Heart left ventricle (tissue), 16 donors: ENCODE measurements at regions not wholly inside any gene's neighbourhood (a gene's known extent, or its start where the extent isn't known, plus 50 kb on each side); places are given as distances from the start of the nearest gene placed in this dataset.

Experiments
- ATAC-seq, 4 donors: fragments of 200-7000 bp; cut with Tn5 transposase; one replicate each; pipeline ENCODE4 v1.9.1; 2020 to 2022; ENCODE audit warnings: moderate library complexity in 4 of 4, mild to moderate bottlenecking in 3 of 4, moderate number of reproducible peaks in 1 of 4
- DNase-seq, 5 donors: peaks; one replicate each; pipeline ENCODE4 v3.0.0-alpha.2; 2020
- H3K27ac ChIP-seq, 12 donors: fragments of 200-600 bp; sonication (generic) in 4 of 12; one replicate each; pipeline versions ENCODE4 v1.5.0 to v1.8.0; 2016 to 2022; ENCODE audit warnings: mild to moderate bottlenecking in 2 of 12
- H3K27me3 ChIP-seq, 9 donors: fragments of 200-600 bp; sonication (generic) in 2 of 9; one replicate each; pipeline versions ENCODE4 v1.5.1 to v1.8.0; 2016 to 2022; ENCODE audit warnings: mild to moderate bottlenecking in 3 of 9
- H3K36me3 ChIP-seq, 9 donors: fragments of 200-600 bp; sonication (generic) in 2 of 9; one replicate each; pipeline versions ENCODE4 v1.5.0 to v1.8.0; 2018 to 2022; ENCODE audit warnings: mild to moderate bottlenecking in 2 of 9
- H3K4me1 ChIP-seq, 12 donors: fragments of 200-600 bp; sonication (generic) in 4 of 12; one replicate each; pipeline versions ENCODE4 v1.5.0 to v1.8.0; 2016 to 2022; ENCODE audit warnings: mild to moderate bottlenecking in 3 of 12
- H3K4me3 ChIP-seq, 12 donors: fragments of 200-600 bp; sonication (generic) in 4 of 12; one replicate each; pipeline versions ENCODE4 v1.5.0 to v1.8.0; 2017 to 2022; ENCODE audit warnings: mild to moderate bottlenecking in 9 of 12, moderate library complexity in 4 of 12
- H3K9me3 ChIP-seq, 12 donors: fragments of 200-600 bp; sonication (generic) in 4 of 12; one replicate each; pipeline versions ENCODE4 v1.5.0 to v1.8.0; 2016 to 2022; ENCODE audit warnings: mild to moderate bottlenecking in 1 of 12
- POLR2A ChIP-seq, 2 donors: fragments of 450-650 bp; IDR thresholded peaks; one replicate each; pipeline ENCODE4 v1.6.1; 2017; ENCODE audit warnings: antibody characterized with exemption in 2 of 2, mild to moderate bottlenecking in 2 of 2, moderate library complexity in 2 of 2
- WGBS, 4 donors: extraction: QIAGEN DNeasy Blood & Tissue Kit in 2 of 4; methylation state at CpG; one replicate each; pipeline versions ENCODE4 v1.1.5 to v1.1.7; 2013 to 2018; 5-methylcytosine and 5-hydroxymethylcytosine counted together
- intact Hi-C, 10 donors: fragments of 100-400 bp; cut with DNase I; formaldehyde crosslinking; loops; one replicate each; pipeline versions ENCODE4 v1.11.1 to v1.14.2; 2022
- TF ChIP-seq, protein P1 (sequence below), 12 donors: fragments of 200-600 bp; sonication (generic) in 4 of 12; IDR thresholded peaks; one replicate each; pipeline versions ENCODE4 v1.5.0 to v1.8.0; 2018 to 2022; ENCODE audit warnings: antibody characterized with exemption in 12 of 12, mild to moderate bottlenecking in 5 of 12
- donor health status: ischemic (EF 13 %, LVEDD 7.1; RV severe dilation, severe dysfunction).
- donor health status: healthy with polysubstance abuse.
- donor health status: DM: no; HTN: yes; CAD: no.
- donor health status: DM: no; HTN: no; CAD: no.
- donor health status: ischemic (EF 25% LVEDD 6.9; RV normal size, moderate dysfunction).
- donor health status: ischemic (EF 25% LVEDD 5.7; RV mildly dilated, moderate dysfunction).
- donor health status: healthy.
- donor health status: DM: yes; HTN: yes; CAD: no.
- donor health status: ischemic (EF 35%, LVEDD 5.7; RV mildly dilated, moderate dysfunction).
- donor health status: nonischemic (EF 11% LVEDD 7.7; RV severe dilation, severe dysfunction).
- donor health status: DM: yes; HTN: yes; CAD: no.
- donor health status: PGD.
- donor health status: ischemic (EF 29% LVEDD 5.4; RV normal size, mild dysfunction).
- donor health status: nonischemic (EF 23%, LVEDD 6.1; RV moderate dilation, normal function).

- Histone ChIP-seq H3K4me1 (no peaks in the 10 kb centered on the region), H3K36me3 (no peaks in the 10 kb centered on the region), H3K4me3 (no peak overlapping the region), H3K27ac (no peak overlapping the region), H3K9me3 (no peaks in the 10 kb centered on the region), H3K27me3 (peaks cover 0 to 2% (median 0%) of the 10 kb centered on the region in 9 donors)
- intact Hi-C loops = no loop called here
- TF ChIP-seq, protein P1, sequence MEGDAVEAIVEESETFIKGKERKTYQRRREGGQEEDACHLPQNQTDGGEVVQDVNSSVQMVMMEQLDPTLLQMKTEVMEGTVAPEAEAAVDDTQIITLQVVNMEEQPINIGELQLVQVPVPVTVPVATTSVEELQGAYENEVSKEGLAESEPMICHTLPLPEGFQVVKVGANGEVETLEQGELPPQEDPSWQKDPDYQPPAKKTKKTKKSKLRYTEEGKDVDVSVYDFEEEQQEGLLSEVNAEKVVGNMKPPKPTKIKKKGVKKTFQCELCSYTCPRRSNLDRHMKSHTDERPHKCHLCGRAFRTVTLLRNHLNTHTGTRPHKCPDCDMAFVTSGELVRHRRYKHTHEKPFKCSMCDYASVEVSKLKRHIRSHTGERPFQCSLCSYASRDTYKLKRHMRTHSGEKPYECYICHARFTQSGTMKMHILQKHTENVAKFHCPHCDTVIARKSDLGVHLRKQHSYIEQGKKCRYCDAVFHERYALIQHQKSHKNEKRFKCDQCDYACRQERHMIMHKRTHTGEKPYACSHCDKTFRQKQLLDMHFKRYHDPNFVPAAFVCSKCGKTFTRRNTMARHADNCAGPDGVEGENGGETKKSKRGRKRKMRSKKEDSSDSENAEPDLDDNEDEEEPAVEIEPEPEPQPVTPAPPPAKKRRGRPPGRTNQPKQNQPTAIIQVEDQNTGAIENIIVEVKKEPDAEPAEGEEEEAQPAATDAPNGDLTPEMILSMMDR (IDR thresholded peaks at IDR 0.05) = no peak
- TF ChIP-seq POLR2A (IDR thresholded peaks at IDR 0.05) = no peak
- no peak for ATAC-seq
- DNase-seq = no peak
These were observed 146.7 kb upstream of the SP4 start for GRCh38 chr7:21281193-21281592.

DNA sequence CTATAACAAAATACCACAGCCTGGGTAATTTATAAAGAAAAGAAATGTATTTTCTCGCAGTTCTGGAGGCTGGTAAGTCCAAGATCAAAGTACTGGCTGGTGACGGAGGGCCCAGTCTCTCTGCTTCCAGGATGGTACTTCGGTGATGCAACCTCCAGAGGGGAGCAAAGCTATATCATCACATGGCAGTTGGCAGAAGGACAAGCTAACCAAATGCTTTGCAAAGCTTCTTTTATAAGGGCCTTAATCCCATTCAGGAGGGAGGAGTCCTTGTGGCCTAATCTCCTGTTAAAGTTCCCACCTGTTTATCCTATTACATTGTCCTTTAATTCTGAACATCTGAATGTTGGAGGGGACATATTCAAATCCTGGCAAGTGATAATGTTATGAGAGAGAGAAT is 134.1 kb upstream of the SP4 start:
- Histone ChIP-seq H3K4me1 (no peaks in the 10 kb centered on the region), H3K4me3 (no peak overlapping the region), H3K27me3 (peaks cover 0 to 4% (median 0%) of the 10 kb centered on the region in 9 donors), H3K36me3 (no peaks in the 10 kb centered on the region), H3K9me3 (no peaks in the 10 kb centered on the region), H3K27ac (no peak overlapping the region)
- DNase-seq (no peak), ATAC-seq (no peak)
- no peak for TF ChIP-seq POLR2A (IDR thresholded peaks at IDR 0.05)
- TF ChIP-seq, protein P1 (IDR thresholded peaks at IDR 0.05) = no peak
- intact Hi-C loops = no loop called here
- 84 to 93% (median 88%) methylated on average over 3 of the region's 3 CpGs for WGBS, 4 donors

DNA sequence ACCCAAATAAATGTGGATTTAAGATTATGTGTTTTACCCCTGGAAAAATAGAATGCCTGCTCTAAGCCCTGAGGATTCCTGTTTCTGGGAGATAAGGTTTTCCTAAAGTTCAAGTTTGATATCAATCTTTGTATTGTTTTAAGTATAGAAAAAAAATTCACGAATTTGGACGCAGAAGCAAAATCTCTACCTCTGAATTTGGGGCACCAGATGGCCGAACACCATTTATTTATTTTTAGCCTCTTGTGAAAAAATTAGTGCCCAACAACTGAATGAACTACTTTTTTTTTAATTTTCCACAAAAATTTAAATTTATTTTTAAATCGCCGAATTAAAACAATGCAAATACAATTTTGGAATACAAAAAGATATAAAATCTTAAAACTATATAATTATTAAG is 128.1 kb upstream of the SP4 start:
- Histone ChIP-seq H3K27ac (no peak overlapping the region), H3K4me1 (no peaks in the 10 kb centered on the region), H3K36me3 (no peaks in the 10 kb centered on the region), H3K9me3 (no peaks in the 10 kb centered on the region), H3K27me3 (peaks cover 0 to 4% (median 0%) of the 10 kb centered on the region in 9 donors), H3K4me3 (no peak overlapping the region)
- no peak for DNase-seq
- 89 to 94% (median 91%) methylated on average over 5 of the region's 5 CpGs for WGBS, 4 donors
- no peak for ATAC-seq
- no peak for TF ChIP-seq POLR2A (IDR thresholded peaks at IDR 0.05)
- TF ChIP-seq, protein P1 (IDR thresholded peaks at IDR 0.05) = no peak
- intact Hi-C loops = no loop called here

DNA sequence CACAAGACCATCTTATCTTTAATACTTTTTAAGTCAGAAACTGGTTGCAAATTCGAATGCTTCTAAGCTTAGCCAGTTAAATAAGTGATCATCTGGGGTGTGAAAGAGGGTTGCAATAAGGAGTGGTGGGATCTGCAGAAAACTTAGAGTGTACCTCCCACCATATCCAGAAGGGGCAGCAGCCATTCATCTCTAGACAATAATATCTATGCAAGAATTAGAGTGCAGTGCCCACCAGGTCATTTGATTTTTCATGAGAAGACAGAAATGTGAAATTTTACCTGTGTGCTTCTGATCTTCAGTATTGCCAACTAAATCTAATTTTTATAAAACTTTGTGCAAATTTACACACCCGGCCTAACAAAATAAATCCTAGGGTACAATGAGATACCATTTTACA is 127.2 kb upstream of the SP4 start:
- Histone ChIP-seq H3K4me3 (no peak overlapping the region), H3K27me3 (peaks cover 0 to 4% (median 0%) of the 10 kb centered on the region in 9 donors), H3K9me3 (no peaks in the 10 kb centered on the region), H3K36me3 (no peaks in the 10 kb centered on the region), H3K27ac (no peak overlapping the region), H3K4me1 (no peaks in the 10 kb centered on the region)
- no peak for DNase-seq
- WGBS, 4 donors = 76 to 82% (median 79%) methylated on average over 2 of the region's 2 CpGs
- intact Hi-C loops = no loop called here
- no peak for ATAC-seq
- no peak for TF ChIP-seq POLR2A (IDR thresholded peaks at IDR 0.05)
- TF ChIP-seq, protein P1 (IDR thresholded peaks at IDR 0.05) = no peak
